Duodenal mucosa (tissue), 2 donors: ENCODE measurements at regions not wholly inside any gene's neighbourhood (a gene's known extent, or its start where the extent isn't known, plus 50 kb on each side); places are given as distances from the start of the nearest gene placed in this dataset.

ENCODE experiments used
- H3K27ac ChIP-seq: one replicate; pipeline ENCODE4 v1.7.0; 2013; ENCODE audit warnings: low read depth, low read length
- H3K27me3 ChIP-seq, 2 donors: one replicate each; pipeline ENCODE4 v1.7.0; 2013; ENCODE audit warnings: low read length in 2 of 2, control low read depth in 1 of 2; ENCODE audit not compliant: insufficient read depth in 2 of 2, control insufficient read depth in 1 of 2
- H3K36me3 ChIP-seq, 2 donors: one replicate each; pipeline ENCODE4 v1.7.0; 2013; ENCODE audit warnings: low read length in 2 of 2, control low read depth in 1 of 2; ENCODE audit not compliant: insufficient read depth in 2 of 2, control insufficient read depth in 1 of 2
- H3K4me1 ChIP-seq, 2 donors: one replicate each; pipeline ENCODE4 v1.7.0; 2013; ENCODE audit warnings: low read length in 2 of 2, control low read depth in 1 of 2; ENCODE audit not compliant: insufficient read depth in 2 of 2, control insufficient read depth in 1 of 2
- H3K4me3 ChIP-seq, 2 donors: one replicate each; pipeline ENCODE4 v1.7.0; 2013; ENCODE audit warnings: low read length in 2 of 2, low read depth in 1 of 2
- H3K9ac ChIP-seq, 2 donors: one replicate each; pipeline ENCODE4 v1.7.0; 2013; ENCODE audit warnings: low read length in 2 of 2, low read depth in 1 of 2
- H3K9me3 ChIP-seq, 2 donors: one replicate each; pipeline ENCODE4 v1.7.0; 2013; ENCODE audit warnings: low read length in 2 of 2, control low read depth in 1 of 2; ENCODE audit not compliant: control insufficient read depth in 1 of 2

GRCh38 chr6:6885521-6886170 is 222.1 kb upstream of the RREB1 start:
- Histone ChIP-seq H3K9ac (no peak overlapping the region), H3K4me1 (peaks cover 15 to 31% of the 10 kb centered on the region in 2 donors), H3K9me3 (no peaks in the 10 kb centered on the region), H3K27ac (peak overlapping the region; percentile 47), H3K4me3 (no peak overlapping the region), H3K27me3 (no peaks in the 10 kb centered on the region), H3K36me3 (no peaks in the 10 kb centered on the region)

- Histone ChIP-seq H3K27me3 (no peaks in the 10 kb centered on the region), H3K9me3 (no peaks in the 10 kb centered on the region), H3K4me3 (no peak overlapping the region), H3K27ac (no peak overlapping the region), H3K9ac (no peak overlapping the region), H3K4me1 (peaks cover 20 to 36% of the 10 kb centered on the region in 2 donors), H3K36me3 (no peaks in the 10 kb centered on the region)
These were observed 221.4 kb upstream of the RREB1 start for GRCh38 chr6:6886171-6886885.

GRCh38 chr6:6886886-6887285 is 220.9 kb upstream of the RREB1 start:
- H3K27me3 ChIP-seq, result no peaks in the 10 kb centered on the region
- no peaks in the 10 kb centered on the region for H3K36me3 ChIP-seq
- H3K9ac ChIP-seq, result no peak overlapping the region
- no peak overlapping the region for H3K4me3 ChIP-seq
- H3K4me1 ChIP-seq, result peaks cover 26 to 42% of the 10 kb centered on the region in 2 donors
- H3K27ac ChIP-seq, result no peak overlapping the region
- H3K9me3 ChIP-seq, result no peaks in the 10 kb centered on the region

- Histone ChIP-seq H3K4me3 (no peak overlapping the region), H3K36me3 (no peaks in the 10 kb centered on the region), H3K4me1 (peaks cover 32 to 33% of the 10 kb centered on the region in 2 donors), H3K9ac (no peak overlapping the region), H3K9me3 (no peaks in the 10 kb centered on the region), H3K27ac (no peak overlapping the region), H3K27me3 (no peaks in the 10 kb centered on the region)
These were observed 218.2 kb upstream of the RREB1 start for GRCh38 chr6:6889601-6890000.

GRCh38 chr6:6890400-6890858 is 217.3 kb upstream of the RREB1 start:
- H3K27ac ChIP-seq, result no peak overlapping the region
- peak overlapping the region; percentile 10 to 43 for H3K4me3 ChIP-seq
- H3K36me3 ChIP-seq, result no peaks in the 10 kb centered on the region
- no peaks in the 10 kb centered on the region for H3K27me3 ChIP-seq
- H3K9me3 ChIP-seq, result no peaks in the 10 kb centered on the region
- peak overlapping the region; percentile 13 to 54 for H3K9ac ChIP-seq
- peaks cover 31 to 33% of the 10 kb centered on the region in 2 donors for H3K4me1 ChIP-seq

- H3K4me1 ChIP-seq, result peaks cover 25% of the 10 kb centered on the region in 2 donors
- no peaks in the 10 kb centered on the region for H3K27me3 ChIP-seq
- no peaks in the 10 kb centered on the region for H3K36me3 ChIP-seq
- no peak overlapping the region for H3K27ac ChIP-seq
- H3K9me3 ChIP-seq, result no peaks in the 10 kb centered on the region
- H3K4me3 ChIP-seq, result peak overlapping the region; percentile 10 to 43
- H3K9ac ChIP-seq, result peak overlapping the region in 1 of 2 donors; percentile 54
These were observed 216.5 kb upstream of the RREB1 start for GRCh38 chr6:6891125-6891721.

GRCh38 chr6:6891949-6892461 is 215.8 kb upstream of the RREB1 start:
- H3K9ac ChIP-seq, result no peak overlapping the region
- peaks cover 25 to 27% of the 10 kb centered on the region in 2 donors for H3K4me1 ChIP-seq
- no peak overlapping the region for H3K27ac ChIP-seq
- H3K27me3 ChIP-seq, result no peaks in the 10 kb centered on the region
- H3K36me3 ChIP-seq, result no peaks in the 10 kb centered on the region
- no peak overlapping the region for H3K4me3 ChIP-seq
- H3K9me3 ChIP-seq, result no peaks in the 10 kb centered on the region

- no peak overlapping the region for H3K4me3 ChIP-seq
- no peaks in the 10 kb centered on the region for H3K36me3 ChIP-seq
- no peaks in the 10 kb centered on the region for H3K9me3 ChIP-seq
- no peak overlapping the region for H3K27ac ChIP-seq
- peaks cover 25 to 32% of the 10 kb centered on the region in 2 donors for H3K4me1 ChIP-seq
- H3K9ac ChIP-seq, result no peak overlapping the region
- H3K27me3 ChIP-seq, result no peaks in the 10 kb centered on the region
These were observed 214.8 kb upstream of the RREB1 start for GRCh38 chr6:6892744-6893583.

GRCh38 chr6:6893701-6894100 is 214.1 kb upstream of the RREB1 start:
- Histone ChIP-seq H3K27me3 (no peaks in the 10 kb centered on the region), H3K9me3 (no peaks in the 10 kb centered on the region), H3K36me3 (no peaks in the 10 kb centered on the region), H3K9ac (no peak overlapping the region), H3K4me1 (peaks cover 25 to 32% of the 10 kb centered on the region in 2 donors), H3K4me3 (no peak overlapping the region), H3K27ac (no peak overlapping the region)
